M059J (cell line): ENCODE measurements at regions not wholly inside any gene's neighbourhood (a gene's known extent, or its start where the extent isn't known, plus 50 kb on each side); places are given as distances from the start of the nearest gene placed in this dataset.
"Not testable (repeated sequence)": the region's sequence is repeated elsewhere in the genome, so short reads cannot be mapped to it uniquely, and the experiment has no call there.

Source experiments
- DNase-seq: peaks from one replicate; pipeline ENCODE4 v3.0.0-alpha.2; 2012; ENCODE audit warnings: low read depth

DNA sequence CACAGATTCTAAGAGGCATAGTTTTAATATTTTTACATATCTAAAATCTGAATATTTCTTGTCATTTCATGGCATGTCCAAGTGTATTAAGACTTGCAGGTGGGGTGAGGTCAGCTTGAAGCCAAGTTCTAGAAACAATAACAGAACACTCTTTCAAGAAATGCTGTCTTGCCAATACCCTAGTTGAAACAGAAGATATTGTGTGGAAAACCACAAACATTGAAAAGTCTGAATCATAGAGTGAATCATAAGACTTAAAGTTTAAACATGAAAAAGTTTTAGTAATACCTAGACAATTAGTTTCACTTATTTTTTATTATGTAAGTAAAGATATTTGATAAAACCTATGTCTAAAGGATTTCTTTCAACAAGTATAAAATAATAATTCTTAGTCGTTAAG lies 191.5 kb upstream of the CAND1 start:
- peak; percentile 65 for DNase-seq

DNA sequence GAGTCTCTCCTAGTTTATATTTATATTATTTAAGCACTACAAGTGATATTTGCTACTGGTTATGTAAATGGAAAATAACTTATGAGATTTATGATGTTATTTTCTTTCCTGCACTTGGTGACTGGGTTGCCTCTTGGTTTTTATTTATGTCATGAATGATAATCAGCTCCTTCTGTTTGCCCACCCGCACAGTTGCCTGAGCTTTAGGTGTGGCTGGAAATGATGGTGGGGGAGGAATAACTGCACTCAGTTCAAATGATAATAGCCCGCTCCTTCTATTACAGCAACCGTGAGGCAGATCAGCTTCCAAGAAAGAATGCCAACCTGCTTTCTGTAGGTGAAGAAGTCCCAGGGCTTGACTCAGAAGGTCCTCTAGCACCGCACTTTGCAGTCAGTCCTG lies 190.2 kb upstream of the CAND1 start:
- DNase-seq: no peak

DNA sequence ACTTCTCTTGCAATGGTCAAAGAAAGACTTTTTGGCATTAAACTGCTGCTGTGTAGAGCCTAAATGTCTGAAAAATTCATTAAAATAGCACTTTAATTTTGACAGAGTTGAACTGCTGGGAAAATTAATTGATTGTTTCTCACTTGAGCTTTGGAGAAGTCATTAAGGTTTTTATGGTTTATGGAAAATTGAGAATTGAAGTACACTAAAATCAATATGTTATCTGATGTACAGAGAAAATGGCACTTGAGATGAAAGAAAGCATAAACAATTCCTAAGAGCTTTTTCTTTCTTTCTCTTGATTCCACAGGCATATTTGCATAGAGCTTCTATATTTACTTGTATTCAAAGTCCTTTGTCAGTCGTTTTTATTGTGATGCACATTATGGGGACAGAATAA lies 188.5 kb upstream of the CAND1 start:
- DNase-seq: no peak

DNA sequence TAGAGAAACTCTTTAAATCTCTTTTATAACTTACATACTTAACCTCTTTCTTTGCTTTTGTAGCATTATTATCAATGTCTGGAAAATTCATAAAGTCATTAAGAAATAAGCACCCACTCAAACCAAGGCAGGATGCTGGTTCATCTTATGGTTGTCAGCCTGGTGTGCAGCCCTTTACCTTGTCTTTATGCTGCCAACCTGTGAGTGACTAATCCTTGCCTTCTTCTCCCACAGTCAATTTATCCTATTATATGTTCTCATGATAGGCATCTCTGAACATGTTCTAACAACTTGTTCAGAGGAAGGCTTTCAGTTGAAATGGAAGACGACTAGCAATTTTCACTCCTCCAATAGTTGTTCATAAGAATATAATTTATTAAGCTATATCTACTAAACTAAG lies 186.9 kb upstream of the CAND1 start:
- DNase-seq: no peak

DNA sequence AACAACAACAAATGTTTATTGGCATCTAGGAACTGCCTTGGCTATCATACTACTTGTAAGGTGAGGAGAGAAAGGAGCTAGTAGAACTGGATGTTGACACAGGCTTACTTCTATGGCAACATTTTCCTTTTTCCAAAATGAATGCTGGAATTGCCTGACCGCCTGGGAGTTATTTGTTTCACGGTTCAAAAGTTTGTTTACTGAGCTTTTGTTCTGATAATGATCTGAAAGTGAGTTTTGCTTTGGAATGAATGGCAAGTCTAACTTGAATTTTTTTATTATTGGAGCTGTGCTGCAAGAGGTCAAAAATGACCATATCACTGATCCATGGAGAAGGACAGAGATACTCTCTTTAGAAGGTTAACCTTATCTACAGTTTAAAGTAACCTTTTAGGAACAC lies 183.5 kb upstream of the CAND1 start:
- no peak for DNase-seq

DNA sequence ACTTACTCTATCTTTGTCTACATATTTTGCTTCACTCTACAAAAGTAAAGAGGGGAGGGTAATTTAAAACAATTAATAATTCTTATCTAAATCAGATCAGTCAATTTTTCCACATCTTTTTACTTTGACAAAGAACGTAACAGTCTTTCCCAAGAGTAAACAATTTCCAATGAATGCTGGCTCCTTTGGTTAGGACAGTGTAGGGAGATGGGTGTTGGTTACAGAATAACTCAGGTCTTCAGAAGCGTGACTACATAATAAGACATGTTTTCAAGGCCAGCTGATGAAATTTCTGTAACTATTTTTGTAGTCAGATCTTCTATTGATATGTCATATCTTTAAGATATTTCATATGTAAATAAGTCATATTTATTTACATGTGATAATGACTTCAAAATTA lies 183.0 kb upstream of the CAND1 start:
- no peak for DNase-seq

DNA sequence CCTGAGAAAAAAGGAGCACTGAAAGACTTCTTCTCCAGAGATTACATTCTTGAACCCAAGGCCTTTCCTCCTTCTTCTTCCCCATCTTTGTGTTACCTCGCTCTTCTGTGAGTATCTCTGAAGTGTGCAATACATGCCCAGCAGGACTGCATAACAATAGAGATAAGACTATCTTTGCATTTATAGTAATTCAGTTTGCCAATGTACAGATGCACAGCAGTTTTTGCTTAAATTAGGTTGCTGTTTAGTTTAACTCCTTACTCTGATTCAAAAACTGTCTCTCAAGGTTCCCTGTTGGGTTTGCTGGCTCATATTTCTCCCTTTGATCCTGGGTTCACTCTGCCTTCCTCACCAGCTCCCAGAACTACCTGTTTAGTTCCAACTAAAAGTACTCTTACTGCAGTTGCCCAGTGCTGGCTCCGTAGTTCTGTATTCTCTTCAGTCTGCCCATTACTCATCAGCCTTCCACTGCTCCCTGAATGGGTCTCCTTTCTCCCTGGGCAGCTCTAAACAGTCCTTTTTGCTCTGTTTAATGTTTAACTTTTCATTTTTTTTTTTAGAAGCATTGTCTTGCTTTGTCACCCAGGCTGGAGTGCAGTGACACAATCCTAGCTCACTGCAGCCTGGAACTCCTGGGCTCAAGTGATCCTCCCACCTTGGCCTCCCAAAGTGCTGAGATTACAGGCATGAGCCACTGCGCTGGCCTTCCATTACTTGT lies 180.6 kb upstream of the CAND1 start:
- no peak for DNase-seq

DNA sequence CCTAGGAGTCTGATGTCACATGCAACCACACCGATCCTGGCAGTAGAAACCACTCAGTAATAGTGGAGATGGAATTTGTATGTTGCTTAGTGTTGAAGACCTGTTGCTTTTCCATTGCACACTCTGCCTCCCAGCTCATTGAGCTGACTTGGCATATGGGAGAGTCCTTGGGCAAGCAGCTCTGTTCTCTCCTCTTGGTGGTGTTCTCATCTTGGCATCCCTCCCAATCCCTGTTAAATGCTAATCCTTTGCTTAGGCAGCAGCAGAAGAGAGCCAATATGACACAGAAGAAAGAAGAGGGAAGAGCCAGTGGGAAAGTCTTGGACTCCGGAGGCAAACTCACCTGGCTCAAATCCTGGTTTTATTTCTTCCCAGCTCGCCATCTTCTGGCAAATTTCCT lies 178.0 kb upstream of the CAND1 start:
- DNase-seq: peak; percentile 6

DNA sequence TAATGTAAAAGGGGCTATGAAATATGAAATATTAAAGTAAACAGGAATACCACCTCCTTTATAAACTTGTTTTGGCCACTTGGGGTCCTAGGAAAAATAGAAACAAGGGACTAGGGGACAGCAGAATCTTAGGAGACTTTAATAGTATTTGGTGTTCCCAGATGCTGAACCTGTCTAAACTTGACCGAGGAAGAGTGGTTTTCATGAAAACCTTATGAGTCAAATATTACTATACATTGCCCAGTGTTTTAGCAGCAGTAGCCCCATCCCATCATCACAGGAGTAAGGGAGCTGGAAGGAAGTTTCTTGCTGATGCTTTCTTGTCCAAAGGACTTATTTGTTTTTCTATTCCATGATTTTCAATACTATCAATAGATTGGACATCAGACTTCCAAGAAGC lies 177.5 kb upstream of the CAND1 start:
- DNase-seq: no peak

DNA sequence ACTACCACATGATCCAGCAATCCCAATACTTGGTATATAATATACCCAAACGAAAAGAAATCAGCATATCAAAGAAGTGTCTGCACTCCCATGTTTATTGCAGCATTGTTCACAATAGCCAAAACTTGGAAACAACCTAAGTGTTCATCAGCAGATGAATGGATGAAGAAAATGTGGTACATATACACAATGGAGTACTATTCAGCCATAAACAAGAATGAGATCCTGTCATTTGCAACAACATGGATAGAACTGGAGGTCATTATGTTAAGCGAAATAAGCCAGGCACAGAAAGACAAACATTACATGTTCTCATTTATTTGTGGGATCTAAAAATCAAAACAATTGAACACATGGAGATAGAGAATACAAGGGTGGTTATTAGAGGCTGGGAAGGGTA lies 176.2 kb upstream of the CAND1 start:
- DNase-seq: not testable (repeated sequence)

DNA sequence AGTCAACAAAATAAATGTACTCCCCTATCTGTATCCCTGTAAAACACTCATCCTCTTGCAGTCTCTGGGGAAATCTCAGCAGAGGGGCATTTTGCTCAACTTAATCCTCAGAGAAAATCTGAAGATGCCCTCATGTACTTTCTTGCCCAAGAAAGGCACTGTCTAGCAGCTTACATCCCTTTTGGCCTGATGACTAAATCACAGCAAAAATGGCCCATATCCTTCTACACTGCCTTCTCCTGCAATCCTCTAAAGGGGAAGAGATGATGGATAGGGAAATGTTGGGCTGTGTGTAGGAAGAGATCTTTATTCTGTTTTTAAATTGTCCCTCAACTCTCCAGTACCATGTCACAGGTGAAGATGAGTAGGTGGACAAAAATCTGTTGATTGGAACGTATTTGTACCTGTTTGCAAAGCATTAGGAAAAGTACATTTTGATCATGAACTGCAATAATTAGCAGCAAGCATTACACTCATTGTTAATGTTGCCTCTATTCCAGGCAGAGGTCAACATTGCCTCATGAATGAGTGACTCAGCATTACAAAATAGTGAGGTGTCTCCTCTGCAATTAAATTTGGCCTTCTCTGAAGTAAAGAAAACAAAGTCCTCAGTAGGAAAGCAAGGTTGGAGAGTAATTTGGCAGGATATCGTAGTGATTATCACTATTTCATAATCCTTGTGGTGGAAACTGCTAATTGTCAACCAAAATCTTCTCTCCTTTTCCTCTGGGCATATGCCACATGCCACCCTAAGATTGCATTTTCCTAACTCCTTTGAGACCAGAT lies 172.4 kb upstream of the CAND1 start:
- peak; percentile 30 for DNase-seq

DNA sequence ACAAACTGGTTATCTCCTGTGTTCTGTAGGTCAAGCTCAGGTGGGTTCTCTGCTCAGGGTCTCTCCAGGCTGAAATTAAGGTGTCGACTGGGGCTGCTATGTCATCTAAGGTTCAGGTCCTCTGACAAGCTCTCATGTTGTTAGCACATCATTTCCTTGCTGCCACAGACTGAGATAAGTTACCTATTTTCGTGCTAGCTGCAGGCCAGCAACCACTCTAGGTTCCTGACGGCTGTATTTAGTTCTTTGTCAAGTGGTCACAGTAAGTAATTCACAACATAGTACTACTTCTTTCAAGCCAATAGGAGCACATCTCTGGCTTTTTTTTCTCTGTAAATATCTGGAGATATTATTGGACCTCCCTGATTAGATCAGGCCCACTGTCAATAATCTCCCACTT lies 169.3 kb upstream of the CAND1 start:
- DNase-seq: no peak

DNA sequence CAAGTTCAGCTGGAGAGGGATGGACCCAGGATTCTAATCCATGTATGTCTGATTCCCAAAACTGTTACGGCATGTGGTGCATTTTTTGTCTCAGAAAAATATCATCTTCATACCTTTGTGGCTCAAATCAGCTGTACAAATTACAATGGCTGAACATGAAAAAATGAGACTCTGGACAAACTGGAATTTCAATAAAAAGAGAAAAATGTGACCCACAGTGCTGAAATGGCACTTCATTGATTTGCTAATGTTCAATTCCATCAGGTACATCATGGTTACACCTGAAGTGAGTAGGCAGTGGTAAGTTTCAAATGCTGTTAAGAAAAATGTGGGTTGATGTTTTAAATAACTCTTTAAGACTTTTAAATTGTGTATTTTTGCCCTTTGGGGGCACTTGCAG lies 165.6 kb upstream of the CAND1 start:
- no peak for DNase-seq

DNA sequence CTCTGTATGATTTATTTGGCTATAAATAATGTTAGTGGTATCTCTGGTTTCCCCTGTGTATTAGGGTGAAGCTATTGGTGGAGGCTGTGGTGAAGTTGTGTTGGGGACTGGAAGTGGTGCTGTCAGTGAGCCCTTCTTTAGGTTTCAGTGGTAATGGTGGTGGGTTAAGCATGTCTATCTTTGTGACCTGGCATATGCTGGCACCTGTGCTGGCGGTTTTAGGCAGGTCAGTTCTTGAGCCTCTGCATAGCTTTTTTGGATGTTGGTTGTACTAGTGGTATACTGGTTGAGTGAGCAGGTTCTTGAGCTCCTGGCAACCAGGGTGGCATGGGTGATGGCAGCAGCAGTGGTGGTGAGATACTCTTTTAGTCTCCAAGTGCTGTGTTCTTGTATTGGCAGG lies 161.9 kb upstream of the CAND1 start:
- no peak for DNase-seq

DNA sequence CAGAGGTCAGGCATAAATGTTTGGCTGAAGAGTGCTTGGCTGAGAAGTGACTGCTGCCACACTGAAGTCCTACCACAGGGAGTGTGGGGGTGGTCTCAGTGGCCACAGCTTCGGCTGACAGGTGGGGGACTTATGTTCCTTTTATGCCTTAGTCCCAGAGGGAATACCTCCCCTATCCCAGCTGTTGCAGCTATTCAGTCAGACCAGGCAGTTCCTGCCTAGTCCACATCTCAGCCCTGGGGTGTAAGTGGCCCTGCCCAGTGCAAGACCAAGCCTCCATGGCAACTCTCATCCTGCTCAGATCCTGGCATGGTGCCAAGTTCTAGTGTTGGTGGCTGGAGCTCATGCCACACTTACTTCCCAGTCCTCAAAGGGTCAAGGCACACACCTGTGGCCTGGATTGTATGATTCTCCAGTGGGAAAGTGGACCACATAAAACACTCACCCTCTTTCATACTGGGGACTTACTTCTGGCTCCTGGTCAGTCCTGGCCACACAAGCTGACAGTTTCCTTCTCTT lies 161.3 kb upstream of the CAND1 start:
- no peak for DNase-seq

DNA sequence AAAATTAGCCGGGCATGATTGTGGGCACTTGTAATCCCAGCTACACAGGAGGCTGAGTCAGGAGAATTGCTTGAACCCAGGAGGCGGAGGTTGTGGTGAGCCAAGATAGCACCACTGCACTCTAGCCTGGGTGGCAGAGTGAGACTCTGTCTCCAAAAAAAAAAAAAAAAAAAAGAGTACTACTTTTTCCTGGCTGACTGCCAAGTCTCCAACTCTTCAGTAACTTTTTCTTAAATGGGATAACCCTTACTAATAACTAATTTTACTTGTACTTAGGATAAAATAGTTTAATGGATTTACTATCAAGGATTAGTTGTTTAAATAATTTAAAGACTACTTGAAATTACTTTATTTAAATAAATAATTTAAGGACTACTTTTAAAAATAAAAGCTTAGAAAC lies 158.8 kb upstream of the CAND1 start:
- DNase-seq: not testable (repeated sequence)

DNA sequence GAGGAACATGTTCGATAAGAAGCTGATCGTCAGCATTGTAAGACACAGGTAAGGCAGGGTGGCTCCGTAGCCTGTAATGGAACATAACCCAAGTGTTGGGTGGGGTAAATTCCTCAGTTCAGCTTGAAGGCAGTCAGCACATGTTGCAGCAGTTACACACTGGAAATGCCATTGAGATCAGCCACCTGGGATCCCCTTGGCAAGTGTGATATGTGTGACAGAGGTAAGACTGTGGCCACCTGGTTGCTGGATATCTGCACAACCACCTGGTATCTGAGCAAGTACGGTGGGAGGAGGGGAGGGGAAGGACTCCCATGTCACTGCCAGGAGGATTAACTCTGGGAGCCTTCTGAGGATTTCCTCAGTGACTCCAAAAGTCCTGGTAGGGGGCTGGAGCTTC lies 158.0 kb upstream of the CAND1 start:
- no peak for DNase-seq

DNA sequence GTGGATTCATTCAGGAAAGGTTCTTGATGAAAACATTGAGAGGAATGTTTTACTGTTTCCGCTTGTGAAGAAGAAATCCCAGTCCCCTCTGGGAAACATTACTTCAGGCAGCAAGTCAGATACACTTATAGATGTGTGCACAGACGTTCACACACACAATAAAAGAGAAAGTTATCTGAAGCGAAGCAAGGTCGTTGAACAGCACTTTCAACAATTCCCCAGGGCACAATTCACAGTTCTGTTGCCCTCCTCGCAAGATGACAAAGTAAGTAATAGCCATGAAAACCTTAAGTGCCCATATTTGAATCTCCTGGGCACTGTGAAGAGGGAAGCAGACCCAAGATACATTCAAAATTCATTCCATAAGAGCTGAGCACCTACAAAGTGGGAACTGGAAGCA lies 156.6 kb upstream of the CAND1 start:
- no peak for DNase-seq

DNA sequence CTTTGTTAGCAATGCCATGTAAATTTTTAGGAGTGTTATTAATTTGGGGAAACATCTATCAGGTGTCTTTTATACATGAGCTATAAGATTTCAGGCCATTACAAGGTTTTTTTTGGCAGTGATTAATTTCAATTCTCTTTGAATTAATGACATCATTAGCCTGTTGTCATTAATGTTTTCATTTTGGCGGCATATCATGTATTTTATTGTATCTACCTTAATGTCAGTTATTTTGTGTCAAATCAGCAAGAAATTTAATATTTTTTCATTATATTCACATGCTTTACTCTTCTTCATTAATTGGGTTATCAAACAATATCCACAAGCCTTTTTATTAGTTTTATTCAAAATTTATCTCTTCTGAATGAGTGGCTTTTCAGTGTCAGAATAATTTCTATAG lies 153.0 kb upstream of the CAND1 start:
- no peak for DNase-seq

DNA sequence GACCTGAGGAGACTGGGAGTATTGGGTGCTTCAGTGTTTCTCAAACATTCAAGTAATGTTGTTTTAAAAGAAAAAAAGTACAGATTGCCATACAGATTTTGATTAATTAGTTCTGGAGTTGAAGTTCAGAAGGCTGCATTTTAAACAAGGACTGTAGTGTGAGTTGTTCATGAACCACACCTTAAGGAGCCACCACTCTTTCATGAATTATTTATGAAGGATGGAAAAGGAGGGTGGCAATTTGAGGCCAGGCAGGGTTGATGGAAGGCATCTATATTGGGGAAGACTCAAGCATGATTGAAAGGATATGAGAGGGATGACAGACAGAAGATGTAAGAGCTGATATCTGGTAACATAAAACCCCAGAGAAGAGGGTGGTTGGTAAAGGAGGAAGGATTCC lies 146.6 kb upstream of the CAND1 start:
- no peak for DNase-seq

DNA sequence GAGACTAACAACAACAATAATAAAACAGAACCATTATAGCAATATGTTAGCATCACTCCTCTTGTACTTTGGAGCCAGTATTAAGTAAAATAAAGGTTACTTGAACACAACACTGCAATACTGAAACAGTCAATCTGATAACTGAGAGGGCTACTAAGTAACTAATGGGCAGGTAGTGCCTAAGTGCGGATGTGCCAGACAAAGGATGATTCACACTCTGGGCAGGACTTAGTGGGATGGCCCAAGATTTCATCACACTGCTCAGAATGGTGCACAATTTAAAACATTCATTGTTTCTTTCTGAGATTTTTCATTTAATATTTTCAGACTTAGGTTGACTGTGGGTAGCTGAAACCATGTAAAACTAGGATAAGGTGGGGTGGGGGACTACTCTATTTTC lies 131.9 kb upstream of the CAND1 start:
- peak; percentile 10 for DNase-seq

DNA sequence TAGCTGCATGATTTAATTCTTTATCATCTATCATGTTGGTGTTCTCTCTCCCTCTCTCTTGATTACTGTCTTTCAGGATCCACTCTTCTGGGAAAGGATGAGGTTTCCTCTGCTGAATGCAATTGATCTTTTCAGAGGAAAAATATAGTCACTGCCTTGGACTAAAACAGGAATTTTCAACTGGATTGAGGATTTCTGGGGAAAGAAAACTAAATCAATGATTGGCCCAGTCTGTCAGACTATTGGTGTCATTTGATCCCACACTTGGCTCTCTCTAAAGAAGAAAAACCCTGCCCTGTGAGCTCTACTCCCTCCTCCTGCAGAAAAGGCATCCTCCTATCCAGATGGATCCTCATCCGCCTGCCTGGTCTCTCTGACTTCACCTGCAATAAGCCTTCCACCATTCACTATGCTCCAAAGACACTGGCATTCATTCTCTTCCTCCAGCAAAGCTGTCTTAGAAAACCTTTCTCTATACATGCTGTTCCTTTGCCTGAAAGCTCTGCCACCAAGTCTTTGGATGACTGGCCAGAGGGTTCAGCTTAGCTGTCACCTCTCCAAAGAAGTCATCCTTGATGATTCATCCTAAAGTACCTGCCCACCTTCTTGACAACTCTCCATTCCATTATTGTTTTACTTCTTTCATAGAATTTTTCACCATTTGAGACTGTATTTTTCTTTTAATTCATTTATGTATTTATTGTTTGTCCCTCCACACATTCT lies 127.7 kb upstream of the CAND1 start:
- no peak for DNase-seq

DNA sequence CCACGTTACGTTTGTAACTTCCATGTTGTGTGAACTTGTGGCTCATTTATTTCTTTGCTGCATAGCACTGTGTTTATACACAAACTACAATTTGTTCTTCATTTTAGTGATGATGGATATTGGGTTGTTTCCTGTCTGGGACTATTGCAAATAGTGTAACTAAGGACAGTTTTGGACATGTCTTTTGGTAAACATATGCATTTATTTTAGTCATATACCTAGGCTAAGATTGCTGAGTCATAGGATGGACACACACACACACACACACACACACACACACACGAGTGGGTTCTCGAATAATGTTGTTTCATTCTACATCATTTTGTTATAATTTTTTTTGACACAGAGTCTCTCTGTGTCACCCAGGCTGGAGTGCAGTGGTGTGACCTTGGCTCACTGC lies 123.5 kb upstream of the CAND1 start:
- no peak for DNase-seq
